Epithelial cell of esophagus (primary cell): ENCODE measurements at regions not wholly inside any gene's neighbourhood (a gene's known extent, or its start where the extent isn't known, plus 50 kb on each side); places are given as distances from the start of the nearest gene placed in this dataset.

ENCODE experiments used
- DNase-seq: peaks from one replicate; pipeline ENCODE4 v3.0.0; 2010; ENCODE audit warnings: low read depth
- H3K4me3 ChIP-seq: 2 replicates; pipeline ENCODE4 v1.5.1; 2011; ENCODE audit warnings: mild to moderate bottlenecking, low read length, control low read depth
- TF ChIP-seq, protein P1 (sequence below): IDR thresholded peaks from 2 replicates; pipeline ENCODE4 v1.5.1; 2011; ENCODE audit warnings: low read depth, mild to moderate bottlenecking, low read length, control low read depth, inconsistent platforms; ENCODE audit not compliant: insufficient read depth; ENCODE audit errors: missing control alignments

DNA sequence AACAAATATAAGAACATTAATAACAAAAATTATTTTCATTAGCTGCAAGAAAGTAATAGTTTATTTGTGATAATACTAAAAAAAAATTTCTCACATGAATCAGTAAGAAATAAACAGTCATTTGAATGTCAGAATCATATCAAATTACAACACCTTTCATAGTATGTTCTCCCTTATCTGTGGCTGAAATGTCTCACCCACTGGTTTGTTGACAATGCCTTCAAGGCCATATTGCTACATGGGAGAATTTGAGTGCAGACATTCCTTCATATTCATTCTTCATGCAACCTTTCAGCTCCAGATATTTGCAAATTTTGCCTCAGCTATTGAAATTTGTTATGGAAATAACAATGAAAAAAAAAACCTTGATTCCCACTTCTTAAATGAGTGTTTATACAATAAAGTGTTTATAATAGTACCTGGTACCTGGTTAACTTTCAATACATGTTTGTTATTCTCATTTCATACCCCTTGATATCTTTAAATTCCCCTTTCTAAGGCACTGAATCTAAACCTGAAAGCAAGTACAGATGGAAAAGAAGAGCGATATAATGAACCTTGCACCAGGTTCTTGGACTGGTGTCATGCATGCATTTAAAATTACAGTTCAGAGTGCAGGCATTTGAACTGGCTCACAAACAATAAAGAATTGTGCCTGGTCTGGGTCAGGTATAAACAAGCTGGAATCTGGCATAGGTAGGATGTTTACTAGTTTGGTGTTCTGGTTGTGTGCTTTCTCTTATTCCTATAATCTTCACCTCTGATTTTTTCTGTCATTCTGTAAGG lies 242.2 kb upstream of the ADGRL2 start:
- TF ChIP-seq, protein P1, sequence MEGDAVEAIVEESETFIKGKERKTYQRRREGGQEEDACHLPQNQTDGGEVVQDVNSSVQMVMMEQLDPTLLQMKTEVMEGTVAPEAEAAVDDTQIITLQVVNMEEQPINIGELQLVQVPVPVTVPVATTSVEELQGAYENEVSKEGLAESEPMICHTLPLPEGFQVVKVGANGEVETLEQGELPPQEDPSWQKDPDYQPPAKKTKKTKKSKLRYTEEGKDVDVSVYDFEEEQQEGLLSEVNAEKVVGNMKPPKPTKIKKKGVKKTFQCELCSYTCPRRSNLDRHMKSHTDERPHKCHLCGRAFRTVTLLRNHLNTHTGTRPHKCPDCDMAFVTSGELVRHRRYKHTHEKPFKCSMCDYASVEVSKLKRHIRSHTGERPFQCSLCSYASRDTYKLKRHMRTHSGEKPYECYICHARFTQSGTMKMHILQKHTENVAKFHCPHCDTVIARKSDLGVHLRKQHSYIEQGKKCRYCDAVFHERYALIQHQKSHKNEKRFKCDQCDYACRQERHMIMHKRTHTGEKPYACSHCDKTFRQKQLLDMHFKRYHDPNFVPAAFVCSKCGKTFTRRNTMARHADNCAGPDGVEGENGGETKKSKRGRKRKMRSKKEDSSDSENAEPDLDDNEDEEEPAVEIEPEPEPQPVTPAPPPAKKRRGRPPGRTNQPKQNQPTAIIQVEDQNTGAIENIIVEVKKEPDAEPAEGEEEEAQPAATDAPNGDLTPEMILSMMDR: no peak
- peak; percentile 56 for DNase-seq

DNA sequence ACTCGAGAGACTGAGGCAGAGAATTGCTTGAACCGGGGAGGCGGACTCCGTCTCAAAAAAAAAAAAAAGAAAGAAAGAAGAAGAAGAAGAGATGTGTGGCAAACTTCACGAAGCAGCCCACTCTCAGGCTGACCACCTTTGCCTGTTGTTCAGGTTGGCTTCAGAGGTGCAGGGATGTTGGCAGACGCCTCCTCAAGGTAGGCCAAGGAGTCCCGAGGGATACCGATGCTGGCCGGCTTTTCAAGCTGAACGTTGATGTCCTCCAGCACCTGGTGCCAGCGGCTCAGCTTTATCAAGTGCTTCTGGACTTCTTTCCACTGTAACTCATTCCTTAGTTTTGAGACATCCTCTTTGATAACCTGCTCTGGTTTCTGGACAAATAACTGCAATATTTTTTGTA lies 243.8 kb upstream of the ADGRL2 start:
- TF ChIP-seq, protein P1: no peak
- no peak overlapping the region for H3K4me3 ChIP-seq
- no peak for DNase-seq

More for the DNA sequence above, 242.2 kb upstream of the ADGRL2 start:
- no peak overlapping the region for H3K4me3 ChIP-seq

- TF ChIP-seq, protein P1: no peak
- no peak for DNase-seq
- no peak overlapping the region for H3K4me3 ChIP-seq
Observed at GRCh38 chr1:81554534-81554933, 246.2 kb upstream of the ADGRL2 start.

- peak; percentile 72 for DNase-seq
- no peak overlapping the region for H3K4me3 ChIP-seq
- TF ChIP-seq, protein P1: no peak
Observed at GRCh38 chr1:81554108-81554507, 246.6 kb upstream of the ADGRL2 start.

DNA sequence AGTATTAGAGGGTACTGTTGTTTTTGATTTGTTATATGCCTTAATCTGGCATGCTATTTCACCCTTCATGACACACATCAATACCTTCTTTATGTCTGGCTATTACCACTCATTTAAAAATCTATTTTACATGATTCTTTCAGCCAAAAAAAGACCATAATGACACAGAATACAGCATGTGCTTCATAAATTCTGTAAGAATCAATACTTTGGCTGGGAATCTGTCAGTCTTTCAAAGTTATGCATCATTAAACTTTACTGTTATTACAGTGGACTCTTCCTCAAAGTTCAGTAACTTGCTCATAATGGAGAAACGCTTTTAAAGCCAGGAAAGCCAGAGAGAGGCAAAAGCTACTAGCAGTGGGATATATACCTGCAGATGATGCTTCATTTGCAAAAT lies 247.2 kb upstream of the ADGRL2 start:
- no peak overlapping the region for H3K4me3 ChIP-seq
- DNase-seq: no peak
- TF ChIP-seq, protein P1: no peak

- peak; percentile 53 for DNase-seq
- TF ChIP-seq, protein P1: no peak
- H3K4me3 ChIP-seq: no peak overlapping the region
Observed at GRCh38 chr1:81551946-81552345, 248.8 kb upstream of the ADGRL2 start.

DNA sequence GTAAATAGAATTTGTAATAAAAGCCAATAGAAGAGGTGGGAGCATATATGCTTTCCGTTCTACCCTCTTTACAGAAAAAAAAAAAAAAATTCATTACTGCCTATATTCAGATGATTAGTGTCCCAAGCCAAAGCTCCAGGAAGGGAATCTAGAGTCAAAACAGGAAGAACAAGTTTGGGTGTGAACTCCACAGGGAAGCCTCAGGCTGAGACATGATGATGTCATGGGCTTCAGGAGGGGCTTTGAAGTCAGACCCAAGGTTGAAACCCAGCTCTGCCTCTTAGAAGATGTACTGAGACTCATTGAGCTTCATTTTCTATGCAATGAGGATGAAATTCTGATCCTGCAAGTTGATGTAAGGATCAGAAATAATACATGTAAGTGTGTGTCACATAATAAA lies 250.0 kb upstream of the ADGRL2 start:
- no peak overlapping the region for H3K4me3 ChIP-seq
- DNase-seq: peak; percentile 97
- TF ChIP-seq, protein P1: no peak
